NB4 (cell line): ENCODE measurements at regions not wholly inside any gene's neighbourhood (a gene's known extent, or its start where the extent isn't known, plus 50 kb on each side); places are given as distances from the start of the nearest gene placed in this dataset.
A peak's percentile ranks its signal among the peaks of the same experiment; 100 is the strongest.

Source experiments
- DNase-seq: peaks from one replicate; pipeline ENCODE4 v3.0.0; 2010; ENCODE audit warnings: low read depth
- H3K4me3 ChIP-seq: one replicate; pipeline ENCODE4 v1.5.1; 2011; ENCODE audit warnings: mild to moderate bottlenecking, low read depth, low read length, moderate library complexity
- CTCF ChIP-seq: IDR thresholded peaks from one replicate; pipeline ENCODE4 v1.5.1; 2012; ENCODE audit warnings: low read depth, low read length
- MAX ChIP-seq: IDR thresholded peaks from 2 replicates; pipeline ENCODE4 v1.6.1; 2011; ENCODE audit warnings: low read depth, low read length
- MYC ChIP-seq: IDR thresholded peaks from 2 replicates; pipeline ENCODE4 v1.6.1; 2011; ENCODE audit warnings: low read depth, low read length
- POLR2A ChIP-seq: IDR thresholded peaks from 2 replicates; pipeline ENCODE4 v1.6.1; 2011; ENCODE audit warnings: mild to moderate bottlenecking; ENCODE audit not compliant: insufficient read length; ENCODE audit errors: extremely low read depth

GRCh38 chr12:123037791-123038190 lies 57.3 kb downstream of the ARL6IP4 start:
- no peak for DNase-seq
- TF ChIP-seq MYC (no peak), POLR2A (no peak), CTCF (no peak), MAX (no peak)
- no peak overlapping the region for H3K4me3 ChIP-seq

- TF ChIP-seq MAX (no peak), CTCF (no peak), MYC (no peak), POLR2A (no peak)
- H3K4me3 ChIP-seq: no peak overlapping the region
Measured at GRCh38 chr12:123036466-123037285, 56.2 kb downstream of the ARL6IP4 start.

GRCh38 chr12:123035841-123036240 lies 55.4 kb downstream of the ARL6IP4 start:
- no peak overlapping the region for H3K4me3 ChIP-seq
- no peak for DNase-seq
- no peak for TF ChIP-seq MYC
- TF ChIP-seq POLR2A: no peak
- no peak for TF ChIP-seq MAX
- no peak for TF ChIP-seq CTCF

More at GRCh38 chr12:123036466-123037285, 56.2 kb downstream of the ARL6IP4 start:
- DNase-seq: no peak

- peak; percentile 60 for DNase-seq
- no peak for TF ChIP-seq POLR2A
- no peak for TF ChIP-seq MAX
- no peak for TF ChIP-seq MYC
- TF ChIP-seq CTCF: no peak
- H3K4me3 ChIP-seq: no peak overlapping the region
Measured at GRCh38 chr12:123034865-123035264, 54.4 kb downstream of the ARL6IP4 start.

- TF ChIP-seq MAX (peak; percentile 35; the same call in 1 of the 2 replicates), MYC (peak; percentile 32; the same call in 1 of the 2 replicates), POLR2A (no peak)
- peak; percentile 77 for DNase-seq
Measured at GRCh38 chr12:123034022-123034541, 53.6 kb downstream of the ARL6IP4 start.

More at GRCh38 chr12:123034022-123034541, 53.6 kb downstream of the ARL6IP4 start:
- H3K4me3 ChIP-seq: no peak overlapping the region
